CD4-positive, alpha-beta memory T cell (primary cell): ENCODE measurements at regions not wholly inside any gene's neighbourhood (a gene's known extent, or its start where the extent isn't known, plus 50 kb on each side); places are given as distances from the start of the nearest gene placed in this dataset.

Experiments
- CTCF ChIA-PET: fragments of 350-600 bp; sonication (Branson Sonifier 250); formaldehyde crosslinking; loops from one replicate; lab custom pipeline; 2021; ENCODE audit warnings: inconsistent platforms; ENCODE audit not compliant: partially characterized antibody; lab: Charles Lee
- POLR2A ChIA-PET: fragments of 350-600 bp; sonication (Branson Sonifier 250); formaldehyde crosslinking; loops from one replicate; lab custom pipeline; 2021; ENCODE audit not compliant: partially characterized antibody; lab: Charles Lee
- DNase-seq, 5 donors: peaks; one replicate each; pipeline versions ENCODE4 v3.0.0 to v3.0.0-alpha.2; 2020 to 2022; ENCODE audit warnings: mixed read lengths in 1 of 5
- H3K27ac ChIP-seq: one replicate; pipeline ENCODE4 v1.7.0; 2013; ENCODE audit warnings: low read depth, low read length
- H3K27me3 ChIP-seq: 2 replicates; pipeline ENCODE4 v1.7.0; 2013; ENCODE audit warnings: mild to moderate bottlenecking, low read length, moderate library complexity; ENCODE audit not compliant: insufficient read depth
- H3K36me3 ChIP-seq: 2 replicates; pipeline ENCODE4 v1.7.0; 2013; ENCODE audit warnings: mild to moderate bottlenecking, low read length, moderate library complexity; ENCODE audit not compliant: insufficient read depth
- H3K4me1 ChIP-seq: 2 replicates; pipeline ENCODE4 v1.7.0; 2013; ENCODE audit warnings: mild to moderate bottlenecking, low read length, moderate library complexity; ENCODE audit not compliant: insufficient read depth
- H3K4me3 ChIP-seq, 2 donors: one replicate each; pipeline ENCODE4 v1.7.0; 2013; ENCODE audit warnings: low read length in 2 of 2, mild to moderate bottlenecking in 1 of 2
- H3K9me3 ChIP-seq, 2 donors: one replicate each; pipeline ENCODE4 v1.7.0; 2013; ENCODE audit warnings: low read length in 2 of 2, control low read depth in 1 of 2; ENCODE audit not compliant: control insufficient read depth in 1 of 2
- H3K27ac Mint-ChIP-seq, 7 donors: one replicate each; pipeline ENCODE4 v1.8.0; 2020 to 2021; ENCODE audit warnings: mixed read lengths in 7 of 7, mild to moderate bottlenecking in 6 of 7, inconsistent platforms in 3 of 7, moderate library complexity in 3 of 7
- H3K27me3 Mint-ChIP-seq, 2 donors: one replicate each; pipeline ENCODE4 v1.8.0; 2020 to 2021; ENCODE audit warnings: mixed read lengths in 2 of 2
- H3K36me3 Mint-ChIP-seq, 2 donors: one replicate each; pipeline ENCODE4 v1.8.0; 2020 to 2021; ENCODE audit warnings: mixed read lengths in 2 of 2, inconsistent platforms in 1 of 2, mild to moderate bottlenecking in 1 of 2
- H3K4me1 Mint-ChIP-seq, 4 donors: one replicate each; pipeline ENCODE4 v1.8.0; 2020 to 2021; ENCODE audit warnings: mixed read lengths in 4 of 4, mild to moderate bottlenecking in 1 of 4
- H3K4me3 Mint-ChIP-seq, 8 donors: one replicate each; pipeline ENCODE4 v1.8.0; 2020 to 2021; ENCODE audit warnings: mixed read lengths in 8 of 8, mild to moderate bottlenecking in 7 of 8, moderate library complexity in 6 of 8, inconsistent platforms in 3 of 8
- H3K9me3 Mint-ChIP-seq, 8 donors: one replicate each; pipeline ENCODE4 v1.8.0; 2020 to 2021; ENCODE audit warnings: mixed read lengths in 8 of 8, mild to moderate bottlenecking in 5 of 8, inconsistent platforms in 3 of 8, moderate library complexity in 1 of 8
- intact Hi-C: fragments of 100-400 bp; cut with micrococcal nuclease; formaldehyde crosslinking; loops from one replicate; pipeline ENCODE4 v1.15.1; 2023

DNA sequence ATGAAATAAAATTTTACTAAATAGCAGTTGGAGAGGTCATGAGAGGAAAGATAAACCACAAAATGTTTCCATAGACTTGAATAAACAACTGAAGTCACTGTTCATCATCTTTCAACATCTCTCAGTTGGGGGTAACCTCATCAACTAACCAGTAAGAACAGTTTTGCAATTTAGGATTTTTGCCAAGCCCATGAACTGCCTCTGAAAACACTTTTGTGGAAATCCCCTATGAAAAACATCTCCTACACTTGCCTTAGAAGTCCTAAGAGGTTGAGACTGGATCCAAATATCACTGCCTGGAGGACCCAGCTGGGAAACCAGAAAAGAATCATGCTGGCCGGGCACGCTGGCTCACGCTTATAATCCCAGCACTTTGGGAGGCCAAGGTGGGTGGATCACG lies 273.1 kb downstream of the C12orf50 start:
- Mint-ChIP-seq H3K4me3 (no peak overlapping the region), H3K27me3 (no peaks in the 10 kb centered on the region)
- POLR2A ChIA-PET = no interaction called here

DNA sequence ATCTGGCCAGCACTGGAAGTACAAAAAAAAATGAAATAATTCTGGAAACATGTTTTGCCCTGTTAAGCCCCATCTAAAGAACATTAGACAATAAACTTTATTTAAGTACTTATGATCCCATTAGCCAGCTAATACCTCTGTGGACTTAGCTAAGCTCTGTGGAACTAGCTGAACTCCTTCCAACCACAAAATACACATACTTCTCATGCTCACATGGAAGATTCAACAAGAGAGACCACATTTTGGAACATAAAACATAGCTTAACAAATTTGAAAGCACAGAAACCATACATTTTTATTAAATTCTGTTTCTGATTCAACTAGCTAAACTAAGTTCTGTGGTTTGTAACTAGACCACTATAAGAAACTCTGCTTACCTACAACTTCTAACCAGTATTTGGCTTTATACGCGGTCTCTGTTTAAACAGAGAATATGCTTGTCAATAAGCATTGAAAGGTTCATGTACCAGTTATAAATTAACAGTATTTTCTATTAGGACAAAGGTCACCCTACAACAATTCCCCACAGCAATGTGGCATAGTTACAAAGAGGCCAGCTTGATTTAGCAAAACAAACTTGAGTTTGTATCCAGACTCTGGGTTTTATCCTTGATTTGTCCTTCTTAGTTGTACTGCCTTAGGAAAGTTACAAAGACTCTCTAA lies 300.1 kb downstream of the C12orf50 start:
- DNase-seq = no peak
- no peaks in the 10 kb centered on the region for H3K27me3 ChIP-seq
- Mint-ChIP-seq H3K36me3 (no peaks in the 10 kb centered on the region), H3K27me3 (no peaks in the 10 kb centered on the region), H3K27ac (no peak overlapping the region), H3K4me3 (no peak overlapping the region), H3K9me3 (peaks cover 0 to 6% (median under 1%) of the 10 kb centered on the region in 8 donors), H3K4me1 (no peaks in the 10 kb centered on the region)
- intact Hi-C loops = no loop called here
- no peaks in the 10 kb centered on the region for H3K4me1 ChIP-seq
- no peaks in the 10 kb centered on the region for H3K9me3 ChIP-seq
- POLR2A ChIA-PET = no interaction called here
- no peaks in the 10 kb centered on the region for H3K36me3 ChIP-seq
- CTCF ChIA-PET = no interaction called here
- H3K27ac ChIP-seq = no peak overlapping the region
- no peak overlapping the region for H3K4me3 ChIP-seq

More for the DNA sequence above, 273.1 kb downstream of the C12orf50 start:
- Histone ChIP-seq H3K36me3 (no peaks in the 10 kb centered on the region), H3K4me3 (no peak overlapping the region), H3K9me3 (no peaks in the 10 kb centered on the region), H3K4me1 (no peaks in the 10 kb centered on the region), H3K27ac (no peak overlapping the region), H3K27me3 (no peaks in the 10 kb centered on the region)
- DNase-seq = no peak
- Mint-ChIP-seq H3K27ac (no peak overlapping the region), H3K36me3 (no peaks in the 10 kb centered on the region), H3K4me1 (no peaks in the 10 kb centered on the region), H3K9me3 (peaks cover 0 to 9% (median under 1%) of the 10 kb centered on the region in 8 donors)
- CTCF ChIA-PET = no interaction called here
- intact Hi-C loops = no loop called here

DNA sequence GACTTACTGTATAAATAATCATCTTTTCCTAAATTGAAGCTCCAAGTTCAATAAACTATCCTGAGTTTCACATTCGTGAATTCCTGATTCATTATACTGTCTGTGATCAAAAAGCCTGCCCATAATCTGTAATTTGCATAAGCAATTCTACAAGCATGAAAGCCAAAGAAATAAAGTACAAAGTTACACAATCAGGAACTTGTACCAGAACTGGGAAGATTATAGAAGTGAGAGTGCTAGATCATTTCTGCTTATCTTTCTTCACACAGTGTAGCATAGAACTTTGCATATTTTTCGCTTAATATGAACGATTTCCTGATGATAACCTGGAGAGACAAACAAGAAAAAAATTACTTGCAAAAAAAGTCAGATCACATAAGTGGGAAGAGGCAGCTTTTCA lies 308.2 kb downstream of the C12orf50 start:
- POLR2A ChIA-PET = no interaction called here

DNA sequence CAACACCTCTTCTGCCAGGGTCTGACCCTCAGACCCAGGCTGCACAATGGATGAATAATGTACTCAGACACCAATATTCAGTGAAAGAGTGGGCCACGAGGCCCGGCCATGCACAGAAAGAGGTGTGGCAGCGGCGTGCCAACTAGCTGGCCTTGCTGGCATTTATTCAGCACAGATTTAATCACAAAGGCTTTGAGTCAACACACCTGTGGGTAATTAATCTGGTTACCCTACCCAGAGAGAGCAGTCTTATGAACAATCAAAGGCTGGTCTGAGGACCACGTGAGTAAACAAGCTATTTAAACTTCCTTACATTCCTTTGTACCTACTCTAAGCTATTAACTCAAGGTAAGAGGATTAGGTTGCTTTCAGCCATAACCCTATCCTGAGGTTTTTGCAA lies 324.8 kb downstream of the C12orf50 start:
- POLR2A ChIA-PET = no interaction called here
- peaks cover 0 to 12% (median 8%) of the 10 kb centered on the region in 8 donors for H3K9me3 Mint-ChIP-seq

More for the DNA sequence above, 308.2 kb downstream of the C12orf50 start:
- no peak overlapping the region for H3K27ac Mint-ChIP-seq
- H3K9me3 Mint-ChIP-seq = peaks cover 0 to 5% (median under 1%) of the 10 kb centered on the region in 8 donors
- H3K36me3 Mint-ChIP-seq = no peaks in the 10 kb centered on the region
- Histone ChIP-seq H3K27ac (no peak overlapping the region), H3K4me1 (no peaks in the 10 kb centered on the region), H3K9me3 (no peaks in the 10 kb centered on the region), H3K27me3 (no peaks in the 10 kb centered on the region), H3K36me3 (no peaks in the 10 kb centered on the region), H3K4me3 (no peak overlapping the region)
- H3K27me3 Mint-ChIP-seq = no peaks in the 10 kb centered on the region
- intact Hi-C loops = no loop called here
- H3K4me1 Mint-ChIP-seq = no peaks in the 10 kb centered on the region
- no peak overlapping the region for H3K4me3 Mint-ChIP-seq
- CTCF ChIA-PET = no interaction called here
- DNase-seq = no peak

DNA sequence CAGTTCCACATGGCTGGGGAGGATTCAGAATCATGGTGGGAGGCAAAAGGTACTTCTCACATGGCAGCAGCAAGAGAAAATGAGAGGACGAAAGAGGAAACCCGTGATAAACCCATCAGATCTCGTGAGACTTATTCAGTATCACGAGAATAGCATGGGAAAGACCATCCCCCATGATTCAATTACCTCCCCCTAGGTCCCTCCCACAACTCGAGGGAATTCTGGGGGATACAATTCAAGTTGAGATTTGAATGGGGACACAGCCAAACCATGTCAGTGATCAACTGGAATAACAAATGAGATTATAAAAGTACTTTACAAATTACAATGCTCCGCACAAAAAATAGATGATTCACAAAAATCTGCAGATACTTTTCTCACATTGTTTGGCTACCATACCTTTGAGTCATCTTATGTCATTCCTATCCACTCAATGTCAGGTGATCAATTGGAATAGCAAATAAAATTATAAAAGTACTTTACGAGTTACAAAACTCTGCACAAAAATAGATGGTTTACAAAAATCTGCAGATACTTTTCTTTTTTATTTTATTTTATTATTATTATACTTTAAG lies 338.9 kb downstream of the C12orf50 start:
- H3K27me3 ChIP-seq = no peaks in the 10 kb centered on the region
- no peak overlapping the region for H3K4me3 ChIP-seq
- Mint-ChIP-seq H3K4me3 (no peak overlapping the region), H3K36me3 (no peaks in the 10 kb centered on the region), H3K27me3 (no peaks in the 10 kb centered on the region), H3K4me1 (no peaks in the 10 kb centered on the region), H3K9me3 (peaks cover 0 to 5% (median under 1%) of the 10 kb centered on the region in 8 donors), H3K27ac (no peak overlapping the region)
- H3K9me3 ChIP-seq = no peaks in the 10 kb centered on the region
- ChIA-PET CTCF (no interaction called here), POLR2A (no interaction called here)
- intact Hi-C loops = no loop called here
- H3K36me3 ChIP-seq = no peaks in the 10 kb centered on the region
- H3K27ac ChIP-seq = no peak overlapping the region
- DNase-seq = no peak
- no peaks in the 10 kb centered on the region for H3K4me1 ChIP-seq

More for the DNA sequence above, 324.8 kb downstream of the C12orf50 start:
- Histone ChIP-seq H3K9me3 (no peaks in the 10 kb centered on the region), H3K27ac (no peak overlapping the region), H3K36me3 (no peaks in the 10 kb centered on the region), H3K27me3 (no peaks in the 10 kb centered on the region), H3K4me1 (no peaks in the 10 kb centered on the region), H3K4me3 (no peak overlapping the region)
- intact Hi-C loops = no loop called here
- DNase-seq = no peak
- Mint-ChIP-seq H3K4me3 (no peak overlapping the region), H3K27ac (no peak overlapping the region), H3K36me3 (no peaks in the 10 kb centered on the region), H3K4me1 (no peaks in the 10 kb centered on the region), H3K27me3 (no peaks in the 10 kb centered on the region)
- CTCF ChIA-PET = no interaction called here

DNA sequence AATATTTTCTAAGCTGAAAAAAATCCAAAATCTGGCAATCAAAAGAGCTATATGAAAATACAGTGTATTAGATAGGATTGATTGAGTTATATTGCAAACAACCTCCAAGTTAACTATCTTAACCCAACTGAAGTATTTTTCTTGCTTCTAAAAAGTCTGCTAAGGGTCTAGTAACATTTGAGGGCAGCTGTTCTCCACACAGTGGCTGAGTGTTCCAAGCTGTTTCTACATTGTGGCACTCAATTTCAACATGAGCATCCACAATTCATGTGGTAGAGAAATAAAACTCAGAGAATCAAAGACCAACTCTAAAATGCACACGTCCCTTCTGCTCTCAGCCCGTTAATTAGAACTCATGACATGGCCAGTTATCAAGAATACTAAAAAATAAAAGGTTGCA lies 340.0 kb downstream of the C12orf50 start:
- Mint-ChIP-seq H3K4me1 (no peaks in the 10 kb centered on the region), H3K27ac (no peak overlapping the region), H3K9me3 (peaks cover 0 to 7% (median 3%) of the 10 kb centered on the region in 8 donors), H3K4me3 (no peak overlapping the region), H3K27me3 (no peaks in the 10 kb centered on the region), H3K36me3 (no peaks in the 10 kb centered on the region)
- Histone ChIP-seq H3K9me3 (no peaks in the 10 kb centered on the region), H3K27ac (no peak overlapping the region), H3K4me3 (no peak overlapping the region), H3K36me3 (no peaks in the 10 kb centered on the region), H3K4me1 (no peaks in the 10 kb centered on the region), H3K27me3 (no peaks in the 10 kb centered on the region)
- intact Hi-C loops = no loop called here
- POLR2A ChIA-PET = no interaction called here
- CTCF ChIA-PET = no interaction called here
- DNase-seq = no peak

DNA sequence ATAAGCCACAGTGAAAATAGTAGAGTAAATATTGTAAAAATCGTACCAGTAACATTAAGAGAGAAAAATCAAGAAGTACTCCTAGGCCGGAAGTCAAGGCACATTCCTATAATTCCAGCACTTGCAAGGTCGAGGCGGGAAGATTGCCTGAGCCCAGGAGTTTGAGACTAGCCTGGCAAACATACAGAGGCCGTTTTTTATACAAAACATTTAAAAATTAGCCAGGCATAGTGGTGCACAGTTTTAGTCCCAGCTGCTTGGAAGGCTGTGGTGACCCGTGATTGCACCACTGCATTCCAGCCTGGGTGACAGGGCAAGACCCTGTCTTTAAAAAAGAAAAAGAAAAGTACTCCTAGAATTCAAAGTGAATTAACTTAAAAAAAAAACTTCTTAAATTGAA lies 341.8 kb downstream of the C12orf50 start:
- H3K27ac ChIP-seq = no peak overlapping the region
- H3K9me3 ChIP-seq = no peaks in the 10 kb centered on the region
- H3K4me1 ChIP-seq = no peaks in the 10 kb centered on the region
- H3K36me3 ChIP-seq = no peaks in the 10 kb centered on the region
- H3K4me3 Mint-ChIP-seq = no peak overlapping the region
- H3K4me3 ChIP-seq = no peak overlapping the region
- no peaks in the 10 kb centered on the region for H3K27me3 Mint-ChIP-seq
- DNase-seq = no peak
- H3K27ac Mint-ChIP-seq = no peak overlapping the region
- no peaks in the 10 kb centered on the region for H3K36me3 Mint-ChIP-seq
- H3K9me3 Mint-ChIP-seq = peaks cover 0 to 7% (median 0%) of the 10 kb centered on the region in 8 donors
- ChIA-PET POLR2A (no interaction called here), CTCF (no interaction called here)
- H3K4me1 Mint-ChIP-seq = no peaks in the 10 kb centered on the region
- H3K27me3 ChIP-seq = no peaks in the 10 kb centered on the region
- intact Hi-C loops = no loop called here
